ENCODE measurements at regions not wholly inside any gene's neighbourhood (a gene's known extent, or its start where the extent isn't known, plus 50 kb on each side); places are given as distances from the start of the nearest gene placed in this dataset.

GRCh38 chr2:147204102-147204501 is 640.7 kb upstream of the ACVR2A start:
- no peak for DNase-seq (ENCODE audit: low read depth, low spot score)

- DNase-seq (ENCODE audit: low read depth, low spot score): no peak
Measured at GRCh38 chr2:147198651-147199171, 646.1 kb upstream of the ACVR2A start.

- no peak for DNase-seq (ENCODE audit: low read depth, low spot score)
Measured at GRCh38 chr2:147197754-147198483, 646.9 kb upstream of the ACVR2A start.

- no peak for DNase-seq (ENCODE audit: low read depth, low spot score)
Measured at GRCh38 chr2:147182260-147182659, 662.6 kb upstream of the ACVR2A start.

- no peak for DNase-seq (ENCODE audit: low read depth, low spot score)
Measured at GRCh38 chr2:147181351-147182029, 663.3 kb upstream of the ACVR2A start.

- DNase-seq (ENCODE audit: low read depth, low spot score): no peak
Measured at GRCh38 chr2:147177071-147177857, 667.6 kb upstream of the ACVR2A start.

- no peak for DNase-seq (ENCODE audit: low read depth, low spot score)
Measured at GRCh38 chr2:147174824-147175254, 670.0 kb upstream of the ACVR2A start.

GRCh38 chr2:147173798-147174197 is 671.0 kb upstream of the ACVR2A start:
- DNase-seq (ENCODE audit: low read depth, low spot score): no peak

GRCh38 chr2:147173189-147173581 is 671.6 kb upstream of the ACVR2A start:
- no peak for DNase-seq (ENCODE audit: low read depth, low spot score)

- no peak for DNase-seq (ENCODE audit: low read depth, low spot score)
Measured at GRCh38 chr2:147172493-147173188, 672.2 kb upstream of the ACVR2A start.

GRCh38 chr2:147171941-147172340 is 672.9 kb upstream of the ACVR2A start:
- no peak for DNase-seq (ENCODE audit: low read depth, low spot score)

- no peak for DNase-seq (ENCODE audit: low read depth, low spot score)
Measured at GRCh38 chr2:147170932-147171331, 673.9 kb upstream of the ACVR2A start.

GRCh38 chr2:147165697-147166382 is 679.0 kb upstream of the ACVR2A start:
- no peak for DNase-seq (ENCODE audit: low read depth, low spot score)

GRCh38 chr2:147164563-147164962 is 680.3 kb upstream of the ACVR2A start:
- no peak for DNase-seq (ENCODE audit: low read depth, low spot score)

- DNase-seq (ENCODE audit: low read depth, low spot score): no peak
Measured at GRCh38 chr2:147161746-147162145, 683.1 kb upstream of the ACVR2A start.

- DNase-seq (ENCODE audit: low read depth, low spot score): no peak
Measured at GRCh38 chr2:147156970-147157369, 687.9 kb upstream of the ACVR2A start.

- DNase-seq (ENCODE audit: low read depth, low spot score): no peak
Measured at GRCh38 chr2:147150241-147150635, 694.6 kb upstream of the ACVR2A start.

GRCh38 chr2:147149575-147150240 is 695.1 kb upstream of the ACVR2A start:
- no peak for DNase-seq (ENCODE audit: low read depth, low spot score)

GRCh38 chr2:147147802-147148201 is 697.0 kb upstream of the ACVR2A start:
- no peak for DNase-seq (ENCODE audit: low read depth, low spot score)

- DNase-seq (ENCODE audit: low read depth, low spot score): no peak
Measured at GRCh38 chr2:147141930-147142329, 702.9 kb upstream of the ACVR2A start.

Data from smooth muscle cell of the brain vasculature (primary cell).